ENCODE measurements at regions not wholly inside any gene's neighbourhood (a gene's known extent, or its start where the extent isn't known, plus 50 kb on each side); places are given as distances from the start of the nearest gene placed in this dataset.
A peak's percentile ranks its signal among the peaks of the same experiment; 100 is the strongest.
"Not testable (repeated sequence)": the region's sequence is repeated elsewhere in the genome, so short reads cannot be mapped to it uniquely, and the experiment has no call there.

GRCh38 chr3:104359546-104359945, 1007.2 kb upstream of the ALCAM start:
- Histone ChIP-seq H3K9me3 (no peaks in the 10 kb centered on the region), H3K4me3 (no peak overlapping the region), H3K36me3 (no peaks in the 10 kb centered on the region), H3K4me1 (no peaks in the 10 kb centered on the region), H3K27ac (no peak overlapping the region), H3K27me3 (no peaks in the 10 kb centered on the region)
- TF ChIP-seq CTCF (IDR thresholded peaks at IDR 0.05) (no peak), POLR2A (IDR thresholded peaks at IDR 0.05) (no peak)
- no peak for DNase-seq
- 51 to 64% (median 62%) methylated on average over 4 of the region's 4 CpGs for WGBS, 4 donors
- no peak for ATAC-seq
- intact Hi-C loops (cut with DNase I) = no loop called here

- no peaks in the 10 kb centered on the region for H3K27me3 ChIP-seq
- no peak overlapping the region for H3K4me3 ChIP-seq
- no peaks in the 10 kb centered on the region for H3K4me1 ChIP-seq
- no peaks in the 10 kb centered on the region for H3K36me3 ChIP-seq
- intact Hi-C loops (cut with DNase I) = no loop called here
- H3K27ac ChIP-seq = no peak overlapping the region
- DNase-seq (no peak), ATAC-seq (no peak)
- TF ChIP-seq POLR2A (IDR thresholded peaks at IDR 0.05) (no peak), CTCF (IDR thresholded peaks at IDR 0.05) (no peak)
- no peaks in the 10 kb centered on the region for H3K9me3 ChIP-seq
Observed at GRCh38 chr3:104360038-104360437, 1006.7 kb upstream of the ALCAM start.

- H3K36me3 ChIP-seq; intact Hi-C loops (cut with DNase I); H3K9me3 ChIP-seq; H3K4me3 ChIP-seq; DNase-seq; H3K27me3 ChIP-seq; ATAC-seq; H3K27ac ChIP-seq; H3K4me1 ChIP-seq: not testable (repeated sequence)
- WGBS, 4 donors = 92 to 99% (median 98%) methylated on average over 8 of the region's 8 CpGs
Observed at GRCh38 chr3:104361748-104362147, 1005.0 kb upstream of the ALCAM start.

DNA sequence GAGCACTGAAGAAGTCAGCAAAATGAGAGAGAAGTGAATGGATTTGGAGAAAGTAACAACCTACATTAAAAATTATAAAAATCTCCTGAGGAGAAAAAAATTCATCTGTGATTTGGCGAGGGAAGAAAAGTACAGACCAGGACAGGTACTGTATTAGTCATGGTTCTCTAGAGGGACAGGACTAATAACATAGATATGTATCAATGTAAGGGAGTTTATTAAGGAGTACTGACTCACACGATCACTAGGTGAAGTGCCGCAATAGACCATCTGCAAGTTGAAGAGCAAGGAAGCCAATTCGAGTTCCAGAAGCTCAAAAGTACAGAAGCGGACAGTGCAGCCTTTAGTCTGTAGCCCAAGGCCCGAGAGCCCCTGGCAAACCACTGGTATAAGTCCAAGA, 1004.4 kb upstream of the ALCAM start:
- H3K4me3 ChIP-seq = no peak overlapping the region
- no peak for TF ChIP-seq CTCF (IDR thresholded peaks at IDR 0.05)
- no peak for TF ChIP-seq POLR2A (IDR thresholded peaks at IDR 0.05)
- WGBS, 4 donors = 89 to 99% (median 91%) methylated on average over 6 of the region's 6 CpGs
- ATAC-seq = no peak
- DNase-seq = no peak
- H3K27ac ChIP-seq = no peak overlapping the region
- intact Hi-C loops (cut with DNase I) = no loop called here
- no peaks in the 10 kb centered on the region for H3K4me1 ChIP-seq
- no peaks in the 10 kb centered on the region for H3K36me3 ChIP-seq
- H3K9me3 ChIP-seq = no peaks in the 10 kb centered on the region
- no peaks in the 10 kb centered on the region for H3K27me3 ChIP-seq

DNA sequence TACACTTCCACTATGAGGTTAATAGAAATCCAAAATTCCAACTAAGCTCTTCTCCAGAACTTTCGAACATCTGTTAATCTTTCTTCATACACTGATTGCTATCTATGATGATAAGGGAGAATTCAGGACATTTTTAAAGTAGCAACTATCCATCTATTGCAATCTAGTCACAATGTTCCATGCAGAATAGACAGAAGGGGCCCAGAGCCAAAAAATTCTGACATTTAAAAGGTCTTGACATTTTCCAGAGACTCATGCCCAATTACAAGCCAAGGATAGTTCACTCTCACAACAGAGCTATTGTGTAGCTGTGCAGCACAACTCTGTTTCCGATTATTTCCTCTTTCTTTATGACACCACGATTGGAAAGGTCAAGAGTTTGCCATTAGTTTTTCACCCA, 999.7 kb upstream of the ALCAM start:
- 7 to 17% (median 13%) methylated on average over 3 of the region's 3 CpGs for WGBS, 4 donors
- intact Hi-C loops (cut with DNase I) = no loop called here
- Histone ChIP-seq H3K9me3 (no peaks in the 10 kb centered on the region), H3K27ac (no peak overlapping the region), H3K4me1 (no peaks in the 10 kb centered on the region), H3K36me3 (no peaks in the 10 kb centered on the region), H3K4me3 (no peak overlapping the region), H3K27me3 (no peaks in the 10 kb centered on the region)
- DNase-seq (peak in 1 of 5 donors; percentile 9), ATAC-seq (peak; percentile 55 to 92 (median 74))
- TF ChIP-seq POLR2A (IDR thresholded peaks at IDR 0.05) (no peak), CTCF (IDR thresholded peaks at IDR 0.05) (no peak)
